ENCODE measurements at regions not wholly inside any gene's neighbourhood (a gene's known extent, or its start where the extent isn't known, plus 50 kb on each side); places are given as distances from the start of the nearest gene placed in this dataset.

GRCh38 chr6:40973304-40973703, 65.7 kb downstream of the UNC5CL start:
- no peak for TF ChIP-seq DNMT1 (IDR thresholded peaks at IDR 0.05)
- TF ChIP-seq ZNF431 (CRISPR knock-in tag; IDR thresholded peaks at IDR 0.05), result no peak
- TF ChIP-seq EZH2 (IDR thresholded peaks at IDR 0.05; ENCODE audit: borderline replicate concordance, low read depth, low read length), result no peak
- TF ChIP-seq KLF16 (IDR thresholded peaks at IDR 0.05), result no peak
- TF ChIP-seq, protein P1, sequence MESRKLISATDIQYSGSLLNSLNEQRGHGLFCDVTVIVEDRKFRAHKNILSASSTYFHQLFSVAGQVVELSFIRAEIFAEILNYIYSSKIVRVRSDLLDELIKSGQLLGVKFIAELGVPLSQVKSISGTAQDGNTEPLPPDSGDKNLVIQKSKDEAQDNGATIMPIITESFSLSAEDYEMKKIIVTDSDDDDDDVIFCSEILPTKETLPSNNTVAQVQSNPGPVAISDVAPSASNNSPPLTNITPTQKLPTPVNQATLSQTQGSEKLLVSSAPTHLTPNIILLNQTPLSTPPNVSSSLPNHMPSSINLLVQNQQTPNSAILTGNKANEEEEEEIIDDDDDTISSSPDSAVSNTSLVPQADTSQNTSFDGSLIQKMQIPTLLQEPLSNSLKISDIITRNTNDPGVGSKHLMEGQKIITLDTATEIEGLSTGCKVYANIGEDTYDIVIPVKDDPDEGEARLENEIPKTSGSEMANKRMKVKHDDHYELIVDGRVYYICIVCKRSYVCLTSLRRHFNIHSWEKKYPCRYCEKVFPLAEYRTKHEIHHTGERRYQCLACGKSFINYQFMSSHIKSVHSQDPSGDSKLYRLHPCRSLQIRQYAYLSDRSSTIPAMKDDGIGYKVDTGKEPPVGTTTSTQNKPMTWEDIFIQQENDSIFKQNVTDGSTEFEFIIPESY (CRISPR knock-in tag; IDR thresholded peaks at IDR 0.05), result no peak
- TF ChIP-seq MXI1 (IDR thresholded peaks at IDR 0.05; ENCODE audit: low read depth, low read length), result no peak
- no peak for TF ChIP-seq BACH1 (tag; IDR thresholded peaks at IDR 0.05)
- no peak for TF ChIP-seq MTA2 (IDR thresholded peaks at IDR 0.05; ENCODE audit: low read depth)
- TF ChIP-seq CREB3 (tag; conservative IDR thresholded peaks at IDR 0.05; ENCODE audit: low read depth), result no peak
- TF ChIP-seq MECOM (CRISPR knock-in tag; IDR thresholded peaks at IDR 0.05), result no peak
- TF ChIP-seq, protein P2, sequence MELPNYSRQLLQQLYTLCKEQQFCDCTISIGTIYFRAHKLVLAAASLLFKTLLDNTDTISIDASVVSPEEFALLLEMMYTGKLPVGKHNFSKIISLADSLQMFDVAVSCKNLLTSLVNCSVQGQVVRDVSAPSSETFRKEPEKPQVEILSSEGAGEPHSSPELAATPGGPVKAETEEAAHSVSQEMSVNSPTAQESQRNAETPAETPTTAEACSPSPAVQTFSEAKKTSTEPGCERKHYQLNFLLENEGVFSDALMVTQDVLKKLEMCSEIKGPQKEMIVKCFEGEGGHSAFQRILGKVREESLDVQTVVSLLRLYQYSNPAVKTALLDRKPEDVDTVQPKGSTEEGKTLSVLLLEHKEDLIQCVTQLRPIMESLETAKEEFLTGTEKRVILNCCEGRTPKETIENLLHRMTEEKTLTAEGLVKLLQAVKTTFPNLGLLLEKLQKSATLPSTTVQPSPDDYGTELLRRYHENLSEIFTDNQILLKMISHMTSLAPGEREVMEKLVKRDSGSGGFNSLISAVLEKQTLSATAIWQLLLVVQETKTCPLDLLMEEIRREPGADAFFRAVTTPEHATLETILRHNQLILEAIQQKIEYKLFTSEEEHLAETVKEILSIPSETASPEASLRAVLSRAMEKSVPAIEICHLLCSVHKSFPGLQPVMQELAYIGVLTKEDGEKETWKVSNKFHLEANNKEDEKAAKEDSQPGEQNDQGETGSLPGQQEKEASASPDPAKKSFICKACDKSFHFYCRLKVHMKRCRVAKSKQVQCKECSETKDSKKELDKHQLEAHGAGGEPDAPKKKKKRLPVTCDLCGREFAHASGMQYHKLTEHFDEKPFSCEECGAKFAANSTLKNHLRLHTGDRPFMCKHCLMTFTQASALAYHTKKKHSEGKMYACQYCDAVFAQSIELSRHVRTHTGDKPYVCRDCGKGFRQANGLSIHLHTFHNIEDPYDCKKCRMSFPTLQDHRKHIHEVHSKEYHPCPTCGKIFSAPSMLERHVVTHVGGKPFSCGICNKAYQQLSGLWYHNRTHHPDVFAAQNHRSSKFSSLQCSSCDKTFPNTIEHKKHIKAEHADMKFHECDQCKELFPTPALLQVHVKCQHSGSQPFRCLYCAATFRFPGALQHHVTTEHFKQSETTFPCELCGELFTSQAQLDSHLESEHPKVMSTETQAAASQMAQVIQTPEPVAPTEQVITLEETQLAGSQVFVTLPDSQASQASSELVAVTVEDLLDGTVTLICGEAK (IDR thresholded peaks at IDR 0.05), result no peak
- TF ChIP-seq, protein P2 (CRISPR knock-in tag; IDR thresholded peaks at IDR 0.05), result no peak
